SU-DHL-6 (cell line): ENCODE measurements at regions not wholly inside any gene's neighbourhood (a gene's known extent, or its start where the extent isn't known, plus 50 kb on each side); places are given as distances from the start of the nearest gene placed in this dataset.

Experiments used
- H2AFZ ChIP-seq: fragments of 200-600 bp; sonication (generic); 2 replicates; pipeline ENCODE4 v1.6.1; 2014; ENCODE audit warnings: low read depth, mild to moderate bottlenecking, moderate library complexity, mixed read lengths, antibody characterized with exemption, low read length; ENCODE audit not compliant: severe bottlenecking
- H3F3A ChIP-seq: fragments of 200-600 bp; shearing (Covaris generic); 2 replicates; pipeline ENCODE4 v1.6.0; 2016; ENCODE audit warnings: antibody characterized with exemption, mild to moderate bottlenecking; ENCODE audit not compliant: insufficient read depth
- H3K27ac ChIP-seq: fragments of 200-600 bp; sonication (generic); 2 replicates; pipeline ENCODE4 v1.5.1; 2016; ENCODE audit warnings: low read depth, mild to moderate bottlenecking, low read length, moderate library complexity, mixed read lengths
- H3K27me3 ChIP-seq: fragments of 200-600 bp; sonication (generic), shearing (Covaris generic); 2 replicates; pipeline ENCODE4 v1.6.0; 2014; ENCODE audit warnings: mild to moderate bottlenecking, low read length
- H3K36me3 ChIP-seq: fragments of 200-600 bp; sonication (generic); 2 replicates; pipeline ENCODE4 v1.6.1; 2014; ENCODE audit warnings: mild to moderate bottlenecking, low read length, mixed read lengths
- H3K4me2 ChIP-seq: fragments of 300-600, 200-600 bp; shearing (Covaris generic), sonication (generic); 2 replicates; pipeline ENCODE4 v1.6.0; 2014; ENCODE audit warnings: low read length, low read depth, mild to moderate bottlenecking; ENCODE audit not compliant: poor library complexity, severe bottlenecking
- H3K4me3 ChIP-seq: fragments of 200-600 bp; sonication (generic); 2 replicates; pipeline ENCODE4 v1.5.1; 2014; ENCODE audit warnings: antibody characterized with exemption, low read length, mild to moderate bottlenecking, mixed read lengths; ENCODE audit not compliant: insufficient read depth, poor library complexity, severe bottlenecking
- H3K79me2 ChIP-seq: fragments of 200-600 bp; sonication (generic); 2 replicates; pipeline ENCODE4 v1.6.1; 2014; ENCODE audit warnings: mild to moderate bottlenecking, low read length, moderate library complexity; ENCODE audit not compliant: insufficient read depth
- H3K9ac ChIP-seq: fragments of 200-600 bp; sonication (generic); 2 replicates; pipeline ENCODE4 v1.7.0; 2014; ENCODE audit warnings: mild to moderate bottlenecking, low read length
- H3K9me2 ChIP-seq: fragments of 200-600 bp; sonication (generic); replicated peaks from 2 replicates; pipeline ENCODE4 v1.6.1; 2014; ENCODE audit warnings: low read length; ENCODE audit not compliant: insufficient read depth
- H3K9me3 ChIP-seq: fragments of 200-600 bp; sonication (generic); 2 replicates; pipeline ENCODE4 v1.6.1; 2014; ENCODE audit warnings: low read length, mixed read lengths; ENCODE audit not compliant: insufficient read depth
- H4K20me1 ChIP-seq: fragments of 200-600 bp; sonication (generic); 2 replicates; pipeline ENCODE4 v1.6.1; 2014; ENCODE audit warnings: low read depth, mild to moderate bottlenecking, antibody characterized with exemption, low read length, moderate library complexity, mixed read lengths
- CTCF ChIP-seq: fragments of 200-600 bp; sonication (generic); IDR thresholded peaks from one replicate; pipeline ENCODE4 v1.5.1; 2017; ENCODE audit warnings: antibody characterized with exemption, mild to moderate bottlenecking, low read length, moderate library complexity; ENCODE audit not compliant: insufficient read depth, poor library complexity, severe bottlenecking
- EZH2phosphoT487 ChIP-seq: fragments of 200-600 bp; sonication (generic), shearing (Covaris generic); conservative IDR thresholded peaks from 2 replicates; pipeline ENCODE4 v1.6.1; 2018; ENCODE audit warnings: mild to moderate bottlenecking, antibody characterized with exemption, low read length, moderate library complexity, mixed read lengths

GRCh38 chr5:56673171-56673570, 142.2 kb upstream of the MAP3K1 start:
- H4K20me1 ChIP-seq = no peaks in the 10 kb centered on the region
- H3K27me3 ChIP-seq = no peaks in the 10 kb centered on the region
- no peak overlapping the region for H2AFZ ChIP-seq
- H3K4me3 ChIP-seq = no peak overlapping the region
- H3F3A ChIP-seq = peaks cover 10% of the 10 kb centered on the region; the same call in 1 of the 2 replicates
- TF ChIP-seq CTCF (no peak), EZH2phosphoT487 (no peak)
- H3K9me3 ChIP-seq = no peaks in the 10 kb centered on the region
- no peaks in the 10 kb centered on the region for H3K79me2 ChIP-seq
- H3K9ac ChIP-seq = no peak overlapping the region
- H3K9me2 ChIP-seq = no peaks in the 10 kb centered on the region
- no peaks in the 10 kb centered on the region for H3K36me3 ChIP-seq
- no peak overlapping the region for H3K27ac ChIP-seq
- H3K4me2 ChIP-seq = no peak overlapping the region

GRCh38 chr5:56671571-56671970, 143.8 kb upstream of the MAP3K1 start:
- H3K36me3 ChIP-seq = no peaks in the 10 kb centered on the region
- TF ChIP-seq EZH2phosphoT487 (no peak), CTCF (no peak)
- H3K27ac ChIP-seq = no peak overlapping the region
- no peaks in the 10 kb centered on the region for H3K9me3 ChIP-seq
- no peak overlapping the region for H3K9ac ChIP-seq
- H2AFZ ChIP-seq = no peak overlapping the region
- no peak overlapping the region for H3K4me2 ChIP-seq
- H4K20me1 ChIP-seq = no peaks in the 10 kb centered on the region
- no peaks in the 10 kb centered on the region for H3K79me2 ChIP-seq
- H3K9me2 ChIP-seq = no peaks in the 10 kb centered on the region
- H3K4me3 ChIP-seq = no peak overlapping the region
- peaks cover 10% of the 10 kb centered on the region; the same call in 1 of the 2 replicates for H3F3A ChIP-seq
- no peaks in the 10 kb centered on the region for H3K27me3 ChIP-seq

- Histone ChIP-seq H3K27me3 (no peaks in the 10 kb centered on the region), H4K20me1 (no peaks in the 10 kb centered on the region), H3K4me3 (no peak overlapping the region), H3F3A (peaks cover 10% of the 10 kb centered on the region; the same call in 1 of the 2 replicates), H3K27ac (peak overlapping the region; percentile 81; the same call in 1 of the 2 replicates), H3K9me3 (no peaks in the 10 kb centered on the region), H3K9ac (no peak overlapping the region), H3K79me2 (no peaks in the 10 kb centered on the region), H2AFZ (no peak overlapping the region), H3K36me3 (no peaks in the 10 kb centered on the region), H3K9me2 (no peaks in the 10 kb centered on the region), H3K4me2 (peak overlapping the region; percentile 50)
- TF ChIP-seq CTCF = no peak
- TF ChIP-seq EZH2phosphoT487 = no peak
Measured at GRCh38 chr5:56670916-56671315, 144.4 kb upstream of the MAP3K1 start.
